Endothelial cell of umbilical vein (primary cell): ENCODE measurements at regions not wholly inside any gene's neighbourhood (a gene's known extent, or its start where the extent isn't known, plus 50 kb on each side); places are given as distances from the start of the nearest gene placed in this dataset.

Experiments
- BruUV-seq: library from RNA; stranded (reverse); fragments of 400-500 nt; replicated peaks from 2 replicates; lab custom pipeline; 2021; lab: Mats Ljungman, UMichigan
- CTCF ChIA-PET: fragments of 300-600, 350-600 bp; sonication (Branson Sonifier 250); formaldehyde crosslinking; loops from one replicate; lab custom pipeline; 2021; ENCODE audit warnings: antibody characterized with exemption, inconsistent platforms; lab: Charles Lee
- POLR2A ChIA-PET: fragments of 300-600, 350-600 bp; sonication (Branson Sonifier 250); formaldehyde crosslinking; loops from one replicate; lab custom pipeline; 2021; ENCODE audit warnings: antibody characterized with exemption, inconsistent platforms; lab: Charles Lee
- DNase-seq: peaks from one replicate; pipeline ENCODE4 v3.0.0-alpha.2; 2011; ENCODE audit warnings: low read depth, low spot score
- FAIRE-seq: peaks from 2 replicates; lab custom pipeline; 2011; peaks lifted over from hg19 to GRCh38; lab: Jason Lieb, UNC
- H2AFZ ChIP-seq: 2 replicates; pipeline ENCODE4 v1.6.0; 2012; ENCODE audit warnings: low read depth, low read length, control low read depth, inconsistent platforms
- H3K27ac ChIP-seq: 2 replicates; pipeline ENCODE4 v1.5.1; 2011; ENCODE audit warnings: low read depth, mild to moderate bottlenecking, control low read depth, low read length, moderate library complexity; ENCODE audit not compliant: insufficient read depth
- H3K27me3 ChIP-seq, 2 experiments: 2 replicates each; pipeline versions ENCODE4 v1.6.0 to v1.6.1; 2011; ENCODE audit warnings: low read length in 2 of 2, mixed read lengths in 1 of 2; ENCODE audit not compliant: control insufficient read depth in 2 of 2, insufficient read depth in 2 of 2
- H3K36me3 ChIP-seq, 2 experiments: 2 replicates in 1 of 2; 3 replicates in 1 of 2; pipeline ENCODE4 v1.5.1; 2011; ENCODE audit warnings: low read length in 2 of 2, mild to moderate bottlenecking in 1 of 2, moderate library complexity in 1 of 2; ENCODE audit not compliant: control insufficient read depth in 2 of 2, insufficient read depth in 2 of 2; ENCODE audit errors: extremely low read depth in 1 of 2
- H3K4me1 ChIP-seq: 3 replicates; pipeline ENCODE4 v1.5.1; 2011; ENCODE audit warnings: mild to moderate bottlenecking, low read length; ENCODE audit not compliant: control insufficient read depth, insufficient read depth; ENCODE audit errors: extremely low read depth
- H3K4me2 ChIP-seq: 2 replicates; pipeline ENCODE4 v1.6.1; 2011; ENCODE audit warnings: low read length, control low read depth, mixed read lengths; ENCODE audit not compliant: insufficient read depth
- H3K4me3 ChIP-seq, 3 experiments: fragments of 200-600 bp in 1 of 3; sonication (generic), shearing (Covaris generic) in 1 of 3; replicated peaks in 1 of 3; 2 replicates each; pipeline ENCODE4 v1.5.1; 2011 to 2016; ENCODE audit warnings: control low read depth in 3 of 3, low read length in 3 of 3, mild to moderate bottlenecking in 2 of 3, inconsistent platforms in 1 of 3, low read depth in 1 of 3, moderate library complexity in 1 of 3; ENCODE audit not compliant: insufficient read depth in 1 of 3
- H3K79me2 ChIP-seq: 2 replicates; pipeline ENCODE4 v1.6.0; 2012; ENCODE audit warnings: low read length, inconsistent platforms; ENCODE audit not compliant: control insufficient read depth, insufficient read depth
- H3K9ac ChIP-seq: replicated peaks from 2 replicates; pipeline ENCODE3; 2011; ENCODE audit warnings: low read length, control low read depth; ENCODE audit not compliant: insufficient read depth; ENCODE audit errors: extremely low read depth
- H3K9me1 ChIP-seq: replicated peaks from 3 replicates; pipeline ENCODE4 v1.6.0; 2011; ENCODE audit warnings: mild to moderate bottlenecking, low read length; ENCODE audit not compliant: control insufficient read depth, insufficient read depth; ENCODE audit errors: extremely low read depth
- H3K9me3 ChIP-seq: replicated peaks from 2 replicates; pipeline ENCODE4 v1.5.1; 2012; ENCODE audit warnings: low read length, inconsistent platforms; ENCODE audit not compliant: control insufficient read depth, insufficient read depth
- H4K20me1 ChIP-seq: replicated peaks from 2 replicates; pipeline ENCODE3; 2011; ENCODE audit warnings: mild to moderate bottlenecking, low read length; ENCODE audit not compliant: control insufficient read depth, insufficient read depth; ENCODE audit errors: extremely low read depth
- GATA2 ChIP-seq: IDR thresholded peaks from 2 replicates; pipeline ENCODE4 v1.7.0; 2011; ENCODE audit warnings: low read depth, mild to moderate bottlenecking, moderate library complexity, mixed read lengths, low read length; ENCODE audit not compliant: insufficient read length, insufficient read depth
- JUN ChIP-seq: IDR thresholded peaks from 2 replicates; pipeline ENCODE4 v1.6.1; 2011; ENCODE audit warnings: borderline replicate concordance, low read depth; ENCODE audit not compliant: insufficient read length, insufficient read depth
- MYC ChIP-seq: IDR thresholded peaks from one replicate; pipeline ENCODE4 v1.6.1; 2011; ENCODE audit warnings: mild to moderate bottlenecking, low read depth, low read length
- POLR2A ChIP-seq: IDR thresholded peaks from 2 replicates; pipeline ENCODE4 v1.6.1; 2012; ENCODE audit warnings: low read depth, mild to moderate bottlenecking, control low read depth, low read length
- dilution Hi-C: fragments of 300-500 bp; cut with MboI; formaldehyde crosslinking; loops from one replicate; pipeline ENCODE4 v1.15.0; 2019; ENCODE audit warnings: low sequenced_read_pairs; ENCODE audit not compliant: extremely low pct_ligation_motif_present
- intact Hi-C: fragments of 100-400 bp; cut with micrococcal nuclease; formaldehyde crosslinking; loops from one replicate; pipeline ENCODE4 v1.10.0; 2022
- TF ChIP-seq, protein P1 (sequence below): IDR thresholded peaks from 2 replicates; pipeline ENCODE4 v1.6.1; 2011; ENCODE audit not compliant: insufficient read depth, insufficient read length

DNA sequence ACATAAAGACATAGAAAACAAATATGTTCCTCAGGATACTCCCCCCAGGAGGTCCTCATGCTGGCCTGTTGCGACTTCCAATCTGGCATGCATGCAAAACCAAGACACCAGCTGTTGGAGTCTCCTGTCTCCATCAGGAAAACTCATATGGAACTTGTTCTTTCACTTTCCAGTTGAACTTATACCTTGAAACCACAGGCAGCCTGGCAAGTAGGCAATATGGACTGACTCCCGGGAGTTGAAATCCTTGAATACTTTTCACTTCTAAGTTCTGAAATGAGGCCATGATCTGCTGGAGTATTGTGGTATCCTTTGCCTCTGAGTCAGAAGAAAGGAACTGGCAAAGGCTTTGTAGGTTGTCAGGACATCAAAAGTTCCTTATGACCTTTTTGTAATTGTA is 444.2 kb downstream of the IDS start:
- intact Hi-C loops (no loop called here), dilution Hi-C loops (no loop called here)
- TF ChIP-seq, protein P1, sequence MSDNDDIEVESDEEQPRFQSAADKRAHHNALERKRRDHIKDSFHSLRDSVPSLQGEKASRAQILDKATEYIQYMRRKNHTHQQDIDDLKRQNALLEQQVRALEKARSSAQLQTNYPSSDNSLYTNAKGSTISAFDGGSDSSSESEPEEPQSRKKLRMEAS: no peak
- TF ChIP-seq POLR2A: no peak
- TF ChIP-seq MYC: no peak
- no peak for TF ChIP-seq JUN
- no peak for TF ChIP-seq GATA2

More for the DNA sequence above, 444.2 kb downstream of the IDS start:
- Histone ChIP-seq H3K9ac (no peak overlapping the region), H3K9me1 (no peaks in the 10 kb centered on the region), H3K4me3 (no peak overlapping the region), H3K9me3 (no peaks in the 10 kb centered on the region), H3K79me2 (no peaks in the 10 kb centered on the region), H4K20me1 (no peaks in the 10 kb centered on the region), H2AFZ (no peak overlapping the region), H3K36me3 (no peaks in the 10 kb centered on the region), H3K4me1 (no peaks in the 10 kb centered on the region), H3K27me3 (no peaks in the 10 kb centered on the region), H3K27ac (no peak overlapping the region), H3K4me2 (no peak overlapping the region)
- FAIRE-seq: no peak
- DNase-seq: no peak
- ChIA-PET POLR2A (no interaction called here), CTCF (no interaction called here)
- BruUV-seq: no TSS peak
